SK-N-SH (cell line): ENCODE measurements at regions not wholly inside any gene's neighbourhood (a gene's known extent, or its start where the extent isn't known, plus 50 kb on each side); places are given as distances from the start of the nearest gene placed in this dataset.

ENCODE experiments used
- CTCF ChIA-PET: fragments of 300-600, 350-600 bp; formaldehyde crosslinking; extraction: SDS; loops from one replicate; lab custom pipeline; 2021; lab: Yijun Ruan, JAX
- POLR2A ChIA-PET: fragments of 350-600 bp; sonication (Branson Sonifier 250); formaldehyde crosslinking; extraction: SDS; loops from one replicate; lab custom pipeline; 2020; ENCODE audit warnings: antibody characterized with exemption, inconsistent platforms; lab: Yijun Ruan, JAX
- DNase-seq: peaks from one replicate; pipeline ENCODE4 v3.0.0; 2012
- H2AFZ ChIP-seq: fragments of 200-600 bp; sonication (generic); 2 replicates; pipeline ENCODE4 v1.8.1; 2016; ENCODE audit warnings: antibody characterized with exemption, mild to moderate bottlenecking, low read depth
- H3F3A ChIP-seq: fragments of 200-600 bp; sonication (generic); replicated peaks from 2 replicates; pipeline ENCODE3; 2016; ENCODE audit warnings: antibody characterized with exemption, mild to moderate bottlenecking; ENCODE audit not compliant: insufficient read depth
- H3K27ac ChIP-seq, 2 experiments: fragments of 200-500 bp in 1 of 2; fragments of 200-600 bp in 1 of 2; sonication (Bioruptor generic) in 1 of 2; sonication (generic), shearing (Covaris generic) in 1 of 2; 2 replicates each; pipeline versions ENCODE4 v1.5.1 to v1.6.1; 2014 to 2016; ENCODE audit warnings: low read depth in 2 of 2, inconsistent platforms in 1 of 2, low read length in 1 of 2, mild to moderate bottlenecking in 1 of 2, mixed read lengths in 1 of 2
- H3K27me3 ChIP-seq: fragments of 200-600 bp; sonication (generic), shearing (Covaris generic); 2 replicates; pipeline ENCODE4 v1.6.1; 2016; ENCODE audit warnings: mixed run types; ENCODE audit not compliant: insufficient read depth
- H3K36me3 ChIP-seq, 2 experiments: fragments of 200-500 bp in 1 of 2; fragments of 200-600 bp in 1 of 2; sonication (Bioruptor generic) in 1 of 2; sonication (generic) in 1 of 2; replicated peaks in 1 of 2; 2 replicates each; pipeline versions ENCODE3 to v1.5.1; 2014 to 2016; ENCODE audit warnings: low read length in 1 of 2, mild to moderate bottlenecking in 1 of 2; ENCODE audit not compliant: insufficient read depth in 2 of 2, control insufficient read depth in 1 of 2
- H3K4me1 ChIP-seq, 2 experiments: fragments of 200-500 bp in 1 of 2; fragments of 200-600 bp in 1 of 2; sonication (Bioruptor generic) in 1 of 2; sonication (generic), shearing (Covaris generic) in 1 of 2; 2 replicates each; pipeline versions ENCODE4 v1.5.1 to v1.6.1; 2014 to 2016; ENCODE audit warnings: low read depth in 1 of 2, low read length in 1 of 2, mixed run types in 1 of 2; ENCODE audit not compliant: insufficient read depth in 2 of 2, control insufficient read depth in 1 of 2
- H3K4me2 ChIP-seq: fragments of 200-600 bp; sonication (generic), shearing (Covaris generic); 2 replicates; pipeline ENCODE4 v1.6.1; 2017; ENCODE audit warnings: mixed run types
- H3K4me3 ChIP-seq, 2 experiments: fragments of 200-500 bp in 1 of 2; fragments of 200-600 bp in 1 of 2; sonication (Bioruptor generic) in 1 of 2; sonication (generic), shearing (Covaris generic) in 1 of 2; 2 replicates each; pipeline versions ENCODE4 v1.5.1 to v1.8.1; 2014 to 2016; ENCODE audit warnings: low read depth in 2 of 2, inconsistent platforms in 1 of 2, low read length in 1 of 2, mild to moderate bottlenecking in 1 of 2, mixed read lengths in 1 of 2, moderate library complexity in 1 of 2
- H3K79me2 ChIP-seq: fragments of 200-600 bp; sonication (generic); 2 replicates; pipeline ENCODE4 v1.8.1; 2017; ENCODE audit warnings: mild to moderate bottlenecking; ENCODE audit not compliant: insufficient read depth
- H3K9ac ChIP-seq: fragments of 200-600 bp; sonication (generic); 2 replicates; pipeline ENCODE4 v1.6.1; 2017; ENCODE audit warnings: mixed run types
- H3K9me2 ChIP-seq: fragments of 200-600 bp; sonication (generic); 2 replicates; pipeline ENCODE4 v1.6.1; 2017; ENCODE audit warnings: mixed run types
- H3K9me3 ChIP-seq: fragments of 200-600 bp; sonication (generic); 2 replicates; pipeline ENCODE4 v1.6.1; 2017; ENCODE audit warnings: mixed run types, mild to moderate bottlenecking, moderate library complexity
- H4K20me1 ChIP-seq: fragments of 200-600 bp; sonication (generic); 2 replicates; pipeline ENCODE4 v1.6.1; 2017; ENCODE audit warnings: mild to moderate bottlenecking, mixed run types; ENCODE audit not compliant: insufficient read depth
- CHD2 ChIP-seq: fragments of 150-350 bp; IDR thresholded peaks from 2 replicates; pipeline ENCODE4 v1.6.1; 2018; ENCODE audit warnings: low read length; ENCODE audit not compliant: partially characterized antibody
- EP300 ChIP-seq, 2 experiments: IDR thresholded peaks; 2 replicates each; pipeline versions ENCODE4 v1.4.0 to v1.6.1; 2012; ENCODE audit warnings: borderline replicate concordance in 1 of 2, low read depth in 1 of 2, low read length in 1 of 2
- JUND ChIP-seq: IDR thresholded peaks from 2 replicates; pipeline ENCODE4 v1.4.0; 2012
- MXI1 ChIP-seq: IDR thresholded peaks from 2 replicates; pipeline ENCODE4 v1.6.1; 2012; ENCODE audit warnings: mild to moderate bottlenecking, low read depth, low read length, improper control_type of control experiment
- RXRA ChIP-seq: IDR thresholded peaks from 2 replicates; pipeline ENCODE4 v1.4.0; 2012; ENCODE audit warnings: low read depth, mild to moderate bottlenecking, borderline replicate concordance
- SIN3A ChIP-seq: IDR thresholded peaks from 2 replicates; pipeline ENCODE4 v1.6.1; 2012; ENCODE audit warnings: low read depth, mild to moderate bottlenecking, low read length, moderate library complexity, borderline replicate concordance
- TCF12 ChIP-seq: IDR thresholded peaks from 2 replicates; pipeline ENCODE4 v1.4.0; 2012
- WGBS: methylation state at CpG from one replicate; pipeline ENCODE4 v1.1.6; 2017; ENCODE audit warnings: low lambda C conversion rate; 5-methylcytosine and 5-hydroxymethylcytosine counted together
- TF ChIP-seq, protein P1 (sequence below): IDR thresholded peaks from 2 replicates; pipeline ENCODE4 v1.4.0; 2012; ENCODE audit warnings: low read depth, borderline replicate concordance
- TF ChIP-seq, protein P2 (sequence below): IDR thresholded peaks from 2 replicates; pipeline ENCODE4 v1.4.0; 2012; ENCODE audit warnings: low read depth

DNA sequence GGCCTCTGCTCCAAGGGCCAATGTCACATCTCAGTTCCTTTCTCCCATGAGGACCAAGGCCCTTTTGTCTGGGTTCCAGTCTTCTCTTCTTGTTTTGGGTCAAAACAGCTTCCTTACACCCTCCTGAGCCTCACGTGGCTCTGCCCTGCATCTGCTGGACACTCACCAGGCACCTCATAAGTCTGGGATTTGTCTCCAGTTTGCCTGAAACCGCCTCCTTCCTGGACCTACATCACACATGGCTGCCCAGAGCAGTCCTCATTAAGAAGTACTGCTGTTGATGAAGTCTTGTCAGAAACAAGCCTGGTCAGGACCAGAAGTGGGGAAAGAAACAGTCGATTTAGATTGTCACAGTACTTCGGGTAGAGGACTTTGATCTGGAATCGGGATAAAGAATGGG is 173.4 kb upstream of the BMPER start:
- no peak overlapping the region for H3K4me3 ChIP-seq
- CTCF ChIA-PET = interaction anchor here (0.9 to 2.7 kb wide), 4 partner anchors 9 to 25 kb away, joined by 3 to 13 read pairs (median 6); no protein-coding TSS in a partner anchor
- no peak overlapping the region for H2AFZ ChIP-seq
- no peaks in the 10 kb centered on the region for H3K9me2 ChIP-seq
- no peaks in the 10 kb centered on the region for H3K9me3 ChIP-seq
- TF ChIP-seq JUND (no peak), EP300 (IDR thresholded peaks at IDR 0.05; ENCODE audit: borderline replicate concordance in 1 of 2, low read depth in 1 of 2, low read length in 1 of 2) (no peak), RXRA (no peak), MXI1 (no peak)
- TF ChIP-seq, protein P1, sequence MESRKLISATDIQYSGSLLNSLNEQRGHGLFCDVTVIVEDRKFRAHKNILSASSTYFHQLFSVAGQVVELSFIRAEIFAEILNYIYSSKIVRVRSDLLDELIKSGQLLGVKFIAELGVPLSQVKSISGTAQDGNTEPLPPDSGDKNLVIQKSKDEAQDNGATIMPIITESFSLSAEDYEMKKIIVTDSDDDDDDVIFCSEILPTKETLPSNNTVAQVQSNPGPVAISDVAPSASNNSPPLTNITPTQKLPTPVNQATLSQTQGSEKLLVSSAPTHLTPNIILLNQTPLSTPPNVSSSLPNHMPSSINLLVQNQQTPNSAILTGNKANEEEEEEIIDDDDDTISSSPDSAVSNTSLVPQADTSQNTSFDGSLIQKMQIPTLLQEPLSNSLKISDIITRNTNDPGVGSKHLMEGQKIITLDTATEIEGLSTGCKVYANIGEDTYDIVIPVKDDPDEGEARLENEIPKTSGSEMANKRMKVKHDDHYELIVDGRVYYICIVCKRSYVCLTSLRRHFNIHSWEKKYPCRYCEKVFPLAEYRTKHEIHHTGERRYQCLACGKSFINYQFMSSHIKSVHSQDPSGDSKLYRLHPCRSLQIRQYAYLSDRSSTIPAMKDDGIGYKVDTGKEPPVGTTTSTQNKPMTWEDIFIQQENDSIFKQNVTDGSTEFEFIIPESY = no peak
- TF ChIP-seq, protein P2, sequence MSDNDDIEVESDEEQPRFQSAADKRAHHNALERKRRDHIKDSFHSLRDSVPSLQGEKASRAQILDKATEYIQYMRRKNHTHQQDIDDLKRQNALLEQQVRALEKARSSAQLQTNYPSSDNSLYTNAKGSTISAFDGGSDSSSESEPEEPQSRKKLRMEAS = no peak
- POLR2A ChIA-PET = no interaction called here
- no peak for DNase-seq
- H3F3A ChIP-seq = no peaks in the 10 kb centered on the region
- no peak overlapping the region for H3K27ac ChIP-seq
- no peaks in the 10 kb centered on the region for H3K27me3 ChIP-seq
- H3K4me2 ChIP-seq = no peak overlapping the region
- H4K20me1 ChIP-seq = no peaks in the 10 kb centered on the region
- peaks cover 0 to 4% of the 10 kb centered on the region in 2 experiments; a peak in 1 of 4 replicates for H3K4me1 ChIP-seq
- no peaks in the 10 kb centered on the region for H3K79me2 ChIP-seq
- no peaks in the 10 kb centered on the region for H3K36me3 ChIP-seq
- H3K9ac ChIP-seq = no peak overlapping the region
- WGBS = 76% methylated on average over 5 of the region's 5 CpGs

DNA sequence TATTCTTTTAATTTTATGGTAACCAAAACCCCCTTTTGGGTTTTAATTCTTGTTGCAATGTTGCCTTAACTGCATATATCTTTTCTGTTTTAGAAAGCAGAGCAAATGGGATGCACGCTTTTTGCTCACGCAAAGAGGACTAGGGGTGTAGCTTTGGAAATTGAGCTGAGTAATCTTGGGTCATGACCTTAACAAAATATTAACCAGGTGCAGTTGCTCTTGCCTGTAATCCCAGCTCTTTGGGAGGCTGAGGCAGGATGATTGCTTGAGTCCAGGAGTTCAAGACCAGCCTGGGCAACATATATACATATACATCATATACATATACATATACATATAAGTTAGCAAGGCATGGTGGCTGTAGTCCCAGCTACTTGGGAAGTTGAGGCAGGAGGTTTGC is 172.9 kb upstream of the BMPER start:
- H4K20me1 ChIP-seq = no peaks in the 10 kb centered on the region
- 88% methylated on average over 2 of the region's 2 CpGs for WGBS
- H3K4me1 ChIP-seq = peaks cover 0 to 4% of the 10 kb centered on the region in 2 experiments; a peak in 1 of 4 replicates
- H3K9ac ChIP-seq = no peak overlapping the region
- no peaks in the 10 kb centered on the region for H3K9me3 ChIP-seq
- POLR2A ChIA-PET = interaction anchor here (0.6 kb wide), 1 partner anchor 348 kb away, joined by 3 read pairs; no protein-coding TSS in a partner anchor
- no peaks in the 10 kb centered on the region for H3K9me2 ChIP-seq
- CTCF ChIA-PET = interaction anchor here (0.9 to 2.7 kb wide), 3 partner anchors 10 to 24 kb away, joined by 3 to 13 read pairs (median 7); no protein-coding TSS in a partner anchor
- no peaks in the 10 kb centered on the region for H3K79me2 ChIP-seq
- H3K36me3 ChIP-seq = no peaks in the 10 kb centered on the region
- H2AFZ ChIP-seq = no peak overlapping the region
- H3K27me3 ChIP-seq = no peaks in the 10 kb centered on the region
- TF ChIP-seq TCF12 (no peak), SIN3A (no peak), CHD2 (no peak)
- H3F3A ChIP-seq = no peaks in the 10 kb centered on the region
- H3K27ac ChIP-seq = no peak overlapping the region
- H3K4me3 ChIP-seq = no peak overlapping the region
- no peak for DNase-seq
- H3K4me2 ChIP-seq = no peak overlapping the region
